PFSK-1 (cell line): ENCODE measurements at regions not wholly inside any gene's neighbourhood (a gene's known extent, or its start where the extent isn't known, plus 50 kb on each side); places are given as distances from the start of the nearest gene placed in this dataset.

Source experiments
- FOXP2 ChIP-seq: optimal IDR thresholded peaks from 2 replicates; pipeline ENCODE3; 2011; ENCODE audit warnings: borderline replicate concordance, control low read depth, inconsistent platforms; ENCODE audit not compliant: insufficient read depth; ENCODE audit errors: extremely low read length, extremely low read depth
- POLR2AphosphoS5 ChIP-seq: IDR thresholded peaks from 2 replicates; pipeline ENCODE4 v1.6.1; 2012; ENCODE audit warnings: low read depth, mild to moderate bottlenecking, control low read depth, low read length, moderate library complexity
- SIN3A ChIP-seq: IDR thresholded peaks from 2 replicates; pipeline ENCODE4 v1.6.1; 2012; ENCODE audit warnings: mild to moderate bottlenecking, low read length, moderate library complexity, borderline replicate concordance; ENCODE audit not compliant: insufficient read depth
- TAF1 ChIP-seq: IDR thresholded peaks from 2 replicates; pipeline ENCODE4 v1.6.1; 2012; ENCODE audit warnings: low read length, control low read depth, borderline replicate concordance; ENCODE audit not compliant: insufficient read depth
- TF ChIP-seq, protein P1 (sequence below), 2 experiments: IDR thresholded peaks; 2 replicates each; pipeline versions ENCODE4 v1.6.1 to v1.8.0; 2011 to 2012; ENCODE audit warnings: low read depth in 2 of 2, low read length in 2 of 2, control low read depth in 1 of 2, inconsistent platforms in 1 of 2, mild to moderate bottlenecking in 1 of 2, moderate library complexity in 1 of 2; ENCODE audit not compliant: insufficient read depth in 1 of 2

GRCh38 chr12:98174428-98174809 is 341.0 kb upstream of the TMPO start:
- no peak for TF ChIP-seq FOXP2
- TF ChIP-seq, protein P1, sequence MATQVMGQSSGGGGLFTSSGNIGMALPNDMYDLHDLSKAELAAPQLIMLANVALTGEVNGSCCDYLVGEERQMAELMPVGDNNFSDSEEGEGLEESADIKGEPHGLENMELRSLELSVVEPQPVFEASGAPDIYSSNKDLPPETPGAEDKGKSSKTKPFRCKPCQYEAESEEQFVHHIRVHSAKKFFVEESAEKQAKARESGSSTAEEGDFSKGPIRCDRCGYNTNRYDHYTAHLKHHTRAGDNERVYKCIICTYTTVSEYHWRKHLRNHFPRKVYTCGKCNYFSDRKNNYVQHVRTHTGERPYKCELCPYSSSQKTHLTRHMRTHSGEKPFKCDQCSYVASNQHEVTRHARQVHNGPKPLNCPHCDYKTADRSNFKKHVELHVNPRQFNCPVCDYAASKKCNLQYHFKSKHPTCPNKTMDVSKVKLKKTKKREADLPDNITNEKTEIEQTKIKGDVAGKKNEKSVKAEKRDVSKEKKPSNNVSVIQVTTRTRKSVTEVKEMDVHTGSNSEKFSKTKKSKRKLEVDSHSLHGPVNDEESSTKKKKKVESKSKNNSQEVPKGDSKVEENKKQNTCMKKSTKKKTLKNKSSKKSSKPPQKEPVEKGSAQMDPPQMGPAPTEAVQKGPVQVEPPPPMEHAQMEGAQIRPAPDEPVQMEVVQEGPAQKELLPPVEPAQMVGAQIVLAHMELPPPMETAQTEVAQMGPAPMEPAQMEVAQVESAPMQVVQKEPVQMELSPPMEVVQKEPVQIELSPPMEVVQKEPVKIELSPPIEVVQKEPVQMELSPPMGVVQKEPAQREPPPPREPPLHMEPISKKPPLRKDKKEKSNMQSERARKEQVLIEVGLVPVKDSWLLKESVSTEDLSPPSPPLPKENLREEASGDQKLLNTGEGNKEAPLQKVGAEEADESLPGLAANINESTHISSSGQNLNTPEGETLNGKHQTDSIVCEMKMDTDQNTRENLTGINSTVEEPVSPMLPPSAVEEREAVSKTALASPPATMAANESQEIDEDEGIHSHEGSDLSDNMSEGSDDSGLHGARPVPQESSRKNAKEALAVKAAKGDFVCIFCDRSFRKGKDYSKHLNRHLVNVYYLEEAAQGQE (IDR thresholded peaks at IDR 0.05; ENCODE audit: insufficient read depth in 1 of 2, low read depth in 2 of 2, low read length in 2 of 2) = no peak
- no peak for TF ChIP-seq POLR2AphosphoS5
- no peak for TF ChIP-seq SIN3A
- no peak for TF ChIP-seq TAF1

GRCh38 chr12:98178126-98178525 is 337.3 kb upstream of the TMPO start:
- TF ChIP-seq SIN3A (no peak), POLR2AphosphoS5 (no peak), TAF1 (no peak), FOXP2 (no peak)
- TF ChIP-seq, protein P1 (IDR thresholded peaks at IDR 0.05; ENCODE audit: insufficient read depth in 1 of 2, low read depth in 2 of 2, low read length in 2 of 2) = no peak

DNA sequence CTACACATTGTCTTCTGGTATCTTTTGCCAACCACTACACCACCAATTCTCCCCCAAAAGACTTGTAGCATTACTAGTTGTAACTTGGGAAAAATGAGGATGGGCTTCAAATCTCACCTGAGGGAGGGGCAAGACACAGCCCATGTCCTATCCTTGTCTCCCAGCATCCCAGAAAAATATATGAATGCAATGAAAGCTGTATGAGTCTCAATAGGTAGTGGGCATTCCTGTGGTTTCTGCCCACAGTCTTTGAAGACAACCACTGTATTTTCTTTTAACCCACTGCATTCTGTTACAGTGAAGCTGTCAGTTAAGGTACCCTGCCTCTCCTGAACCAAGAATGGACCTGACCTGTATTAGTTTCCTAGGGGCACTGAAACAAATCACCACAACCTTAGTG is 336.2 kb upstream of the TMPO start:
- no peak for TF ChIP-seq POLR2AphosphoS5
- no peak for TF ChIP-seq SIN3A
- TF ChIP-seq TAF1 = no peak
- TF ChIP-seq, protein P1 (IDR thresholded peaks at IDR 0.05; ENCODE audit: insufficient read depth in 1 of 2, low read depth in 2 of 2, low read length in 2 of 2) = no peak
- TF ChIP-seq FOXP2 = no peak

DNA sequence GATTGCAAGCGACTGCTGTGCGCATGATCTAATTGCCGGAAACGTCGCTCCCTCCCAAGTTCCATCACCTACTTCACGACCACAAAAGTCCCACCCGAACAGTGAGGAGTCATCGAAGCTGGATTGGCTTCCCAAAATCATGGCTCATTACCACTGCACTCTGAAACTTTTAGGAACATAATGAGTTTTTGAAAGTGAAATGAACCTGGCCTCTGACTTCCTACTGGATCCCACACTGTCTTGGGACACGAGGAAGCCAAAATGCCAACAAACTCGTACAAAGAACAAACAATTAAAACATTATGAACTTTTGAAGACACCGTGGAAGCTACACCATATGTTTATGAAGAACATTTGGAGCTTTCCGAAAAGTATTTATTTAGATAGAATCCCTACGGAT is 334.8 kb upstream of the TMPO start:
- TF ChIP-seq SIN3A = no peak
- no peak for TF ChIP-seq TAF1
- TF ChIP-seq POLR2AphosphoS5 = no peak
- no peak for TF ChIP-seq FOXP2
- TF ChIP-seq, protein P1 (IDR thresholded peaks at IDR 0.05; ENCODE audit: insufficient read depth in 1 of 2, low read depth in 2 of 2, low read length in 2 of 2) = no peak

GRCh38 chr12:98182821-98183220 is 332.6 kb upstream of the TMPO start:
- no peak for TF ChIP-seq FOXP2
